ENCODE measurements at regions not wholly inside any gene's neighbourhood (a gene's known extent, or its start where the extent isn't known, plus 50 kb on each side); places are given as distances from the start of the nearest gene placed in this dataset.

DNA sequence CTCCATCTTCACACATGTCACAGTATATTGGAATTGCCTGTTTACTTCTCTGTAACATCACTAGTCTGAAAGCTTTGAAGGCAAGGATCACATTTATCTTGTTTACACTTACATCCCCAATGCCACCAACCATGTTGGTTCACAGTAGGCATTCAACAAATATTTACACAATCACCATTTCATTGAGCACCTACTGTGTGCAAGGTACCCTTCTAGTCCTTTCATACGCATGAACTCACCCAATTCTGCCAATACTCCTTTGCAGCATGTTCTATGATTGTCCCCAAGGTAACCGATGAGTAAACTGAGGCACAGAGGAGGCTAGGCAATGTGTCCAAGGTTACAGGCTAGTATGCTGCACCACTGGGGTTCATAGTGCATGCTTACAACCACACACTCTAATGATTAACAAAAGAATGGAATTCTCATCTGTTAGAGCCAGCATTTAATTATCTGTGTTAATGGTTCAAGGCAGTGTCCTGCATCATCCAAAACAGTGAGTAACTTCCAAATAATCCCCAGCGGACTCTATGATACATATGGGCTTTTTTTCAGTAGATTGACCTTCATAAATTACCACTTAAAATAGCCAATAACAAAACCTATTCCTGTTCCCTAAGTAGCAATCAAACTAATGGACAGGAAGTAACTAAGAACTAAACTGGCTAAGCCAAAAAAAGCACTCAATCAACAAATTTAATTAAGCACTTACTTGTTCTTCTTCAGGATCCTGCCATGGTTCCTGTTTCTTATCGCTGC lies 364.5 kb upstream of the XYLT1 start:
- TF ChIP-seq, protein P1, sequence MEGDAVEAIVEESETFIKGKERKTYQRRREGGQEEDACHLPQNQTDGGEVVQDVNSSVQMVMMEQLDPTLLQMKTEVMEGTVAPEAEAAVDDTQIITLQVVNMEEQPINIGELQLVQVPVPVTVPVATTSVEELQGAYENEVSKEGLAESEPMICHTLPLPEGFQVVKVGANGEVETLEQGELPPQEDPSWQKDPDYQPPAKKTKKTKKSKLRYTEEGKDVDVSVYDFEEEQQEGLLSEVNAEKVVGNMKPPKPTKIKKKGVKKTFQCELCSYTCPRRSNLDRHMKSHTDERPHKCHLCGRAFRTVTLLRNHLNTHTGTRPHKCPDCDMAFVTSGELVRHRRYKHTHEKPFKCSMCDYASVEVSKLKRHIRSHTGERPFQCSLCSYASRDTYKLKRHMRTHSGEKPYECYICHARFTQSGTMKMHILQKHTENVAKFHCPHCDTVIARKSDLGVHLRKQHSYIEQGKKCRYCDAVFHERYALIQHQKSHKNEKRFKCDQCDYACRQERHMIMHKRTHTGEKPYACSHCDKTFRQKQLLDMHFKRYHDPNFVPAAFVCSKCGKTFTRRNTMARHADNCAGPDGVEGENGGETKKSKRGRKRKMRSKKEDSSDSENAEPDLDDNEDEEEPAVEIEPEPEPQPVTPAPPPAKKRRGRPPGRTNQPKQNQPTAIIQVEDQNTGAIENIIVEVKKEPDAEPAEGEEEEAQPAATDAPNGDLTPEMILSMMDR (IDR thresholded peaks at IDR 0.05), result no peak
- no peak for TF ChIP-seq POLR2A (IDR thresholded peaks at IDR 0.05)
